H9 (cell line): ENCODE measurements at regions not wholly inside any gene's neighbourhood (a gene's known extent, or its start where the extent isn't known, plus 50 kb on each side); places are given as distances from the start of the nearest gene placed in this dataset.

ENCODE experiments used
- DNase-seq: peaks from one replicate; pipeline ENCODE4 v3.0.0-alpha.2; 2017
- H2AFZ ChIP-seq: one replicate; pipeline ENCODE4 v1.6.1; 2013; ENCODE audit warnings: mild to moderate bottlenecking, low read length, control low read depth, moderate library complexity
- H2AK5ac ChIP-seq: 2 replicates; pipeline ENCODE4 v1.6.1; 2013; ENCODE audit warnings: low read length, control low read depth, mixed read lengths; ENCODE audit not compliant: insufficient read length
- H2BK120ac ChIP-seq: one replicate; pipeline ENCODE4 v1.6.1; 2013; ENCODE audit warnings: low read depth, mild to moderate bottlenecking, low read length, control low read depth, inconsistent platforms; ENCODE audit not compliant: poor library complexity, severe bottlenecking
- H2BK12ac ChIP-seq: 2 replicates; pipeline ENCODE4 v1.6.1; 2013; ENCODE audit warnings: low read length, control low read depth, mixed read lengths, low read depth; ENCODE audit not compliant: insufficient read length
- H2BK15ac ChIP-seq: 2 replicates; pipeline ENCODE4 v1.6.1; 2013; ENCODE audit warnings: low read depth, low read length, control low read depth
- H2BK20ac ChIP-seq: one replicate; pipeline ENCODE4 v1.6.1; 2013; ENCODE audit warnings: low read depth, mild to moderate bottlenecking, low read length, control low read depth, inconsistent platforms; ENCODE audit not compliant: poor library complexity, severe bottlenecking
- H2BK5ac ChIP-seq: 2 replicates; pipeline ENCODE4 v1.6.1; 2013; ENCODE audit warnings: low read length, control low read depth, mixed read lengths; ENCODE audit not compliant: insufficient read length
- H3K14ac ChIP-seq: 2 replicates; pipeline ENCODE4 v1.6.1; 2013; ENCODE audit warnings: low read length, control low read depth; ENCODE audit not compliant: insufficient read depth
- H3K18ac ChIP-seq: 2 replicates; pipeline ENCODE4 v1.6.1; 2013; ENCODE audit warnings: low read depth, mild to moderate bottlenecking, mixed read lengths, low read length, control low read depth; ENCODE audit not compliant: insufficient read length
- H3K23ac ChIP-seq: 2 replicates; pipeline ENCODE4 v1.6.1; 2013; ENCODE audit warnings: low read length, control low read depth, mixed read lengths, low read depth; ENCODE audit not compliant: insufficient read length
- H3K23me2 ChIP-seq: 2 replicates; pipeline ENCODE4 v1.6.1; 2013; ENCODE audit warnings: low read depth, mild to moderate bottlenecking, mixed read lengths, low read length, control low read depth; ENCODE audit not compliant: insufficient read length, poor library complexity, severe bottlenecking
- H3K27ac ChIP-seq: 2 replicates; pipeline ENCODE4 v1.5.1; 2013; ENCODE audit warnings: low read length, control low read depth, mixed read lengths, low read depth; ENCODE audit not compliant: insufficient read length
- H3K27me3 ChIP-seq: 2 replicates; pipeline ENCODE4 v1.6.1; 2013; ENCODE audit warnings: low read length, control low read depth, inconsistent platforms; ENCODE audit not compliant: insufficient read depth
- H3K4ac ChIP-seq: 2 replicates; pipeline ENCODE4 v1.6.1; 2013; ENCODE audit warnings: low read depth, mild to moderate bottlenecking, control low read depth, inconsistent platforms, low read length, moderate library complexity
- H3K4me1 ChIP-seq: 2 replicates; pipeline ENCODE4 v1.6.1; 2013; ENCODE audit warnings: low read length, control low read depth, inconsistent platforms; ENCODE audit not compliant: insufficient read depth
- H3K4me2 ChIP-seq: 2 replicates; pipeline ENCODE4 v1.6.1; 2013; ENCODE audit warnings: low read length, control low read depth, mixed read lengths; ENCODE audit not compliant: insufficient read length, insufficient read depth
- H3K56ac ChIP-seq: 2 replicates; pipeline ENCODE4 v1.6.1; 2013; ENCODE audit warnings: low read depth, mild to moderate bottlenecking, mixed read lengths, low read length, control low read depth; ENCODE audit not compliant: insufficient read length
- H3K79me1 ChIP-seq: 2 replicates; pipeline ENCODE4 v1.6.1; 2013; ENCODE audit warnings: low read depth, mild to moderate bottlenecking, moderate library complexity, low read length, control low read depth, inconsistent platforms; ENCODE audit not compliant: insufficient read depth, poor library complexity, severe bottlenecking
- H3K79me2 ChIP-seq: 2 replicates; pipeline ENCODE4 v1.6.1; 2013; ENCODE audit warnings: low read length, control low read depth, inconsistent platforms; ENCODE audit not compliant: insufficient read depth
- H3K9ac ChIP-seq: 2 replicates; pipeline ENCODE4 v1.6.1; 2013; ENCODE audit warnings: low read length, control low read depth, mixed read lengths; ENCODE audit not compliant: insufficient read length; ENCODE audit errors: extremely low read depth
- H3K9me3 ChIP-seq: one replicate; pipeline ENCODE4 v1.6.1; 2013; ENCODE audit warnings: low read depth, low read length, inconsistent platforms; ENCODE audit not compliant: control insufficient read depth
- H3T11ph ChIP-seq: one replicate; pipeline ENCODE4 v1.6.1; 2013; ENCODE audit warnings: mild to moderate bottlenecking, low read length, control low read depth, inconsistent platforms
- H4K20me1 ChIP-seq: one replicate; pipeline ENCODE4 v1.6.1; 2013; ENCODE audit not compliant: control insufficient read depth, insufficient read length, insufficient read depth
- H4K5ac ChIP-seq: 2 replicates; pipeline ENCODE4 v1.6.1; 2013; ENCODE audit warnings: low read depth, mild to moderate bottlenecking, mixed read lengths, low read length, control low read depth; ENCODE audit not compliant: insufficient read length
- H4K8ac ChIP-seq: replicated peaks from 2 replicates; pipeline ENCODE4 v1.6.1; 2013; ENCODE audit warnings: low read length, control low read depth, mixed read lengths, low read depth; ENCODE audit not compliant: insufficient read length
- H4K91ac ChIP-seq: 2 replicates; pipeline ENCODE4 v1.6.1; 2013; ENCODE audit warnings: low read depth, mild to moderate bottlenecking, moderate library complexity, mixed read lengths, low read length, control low read depth; ENCODE audit not compliant: insufficient read length
- H3K27ac Mint-ChIP-seq, 3 experiments: 2 replicates in 2 of 3; 3 replicates in 1 of 3; pipeline ENCODE4 v1.8.0; 2020 to 2021; ENCODE audit warnings: mixed read lengths in 3 of 3, mild to moderate bottlenecking in 1 of 3, moderate library complexity in 1 of 3
- H3K27me3 Mint-ChIP-seq: 2 replicates; pipeline ENCODE4 v1.8.0; 2021; ENCODE audit warnings: low read depth, mild to moderate bottlenecking, moderate library complexity, mixed read lengths
- H3K36me3 Mint-ChIP-seq, 3 experiments: 2 replicates in 2 of 3; 3 replicates in 1 of 3; pipeline ENCODE4 v1.8.0; 2020 to 2021; ENCODE audit warnings: low read depth in 3 of 3, mixed read lengths in 3 of 3; ENCODE audit not compliant: insufficient read depth in 1 of 3
- H3K4me1 Mint-ChIP-seq, 2 experiments: 2 replicates each; pipeline ENCODE4 v1.8.0; 2020; ENCODE audit warnings: mixed read lengths in 2 of 2
- H3K4me3 Mint-ChIP-seq, 2 experiments: 2 replicates in 1 of 2; 3 replicates in 1 of 2; pipeline ENCODE4 v1.8.0; 2020 to 2021; ENCODE audit warnings: mild to moderate bottlenecking in 2 of 2, mixed read lengths in 2 of 2, moderate library complexity in 1 of 2
- H3K9me3 Mint-ChIP-seq, 2 experiments: 2 replicates in 1 of 2; 3 replicates in 1 of 2; pipeline ENCODE4 v1.8.0; 2020; ENCODE audit warnings: mild to moderate bottlenecking in 2 of 2, mixed read lengths in 2 of 2, moderate library complexity in 1 of 2
- WGBS: extraction: QIAGEN DNeasy Blood & Tissue Kit; methylation state at CpG from one replicate; pipeline ENCODE4 v1.1.7; 2013; ENCODE audit warnings: missing lambda C conversion rate, low lambda C conversion rate, mixed read lengths; ENCODE audit not compliant: insufficient read length; ENCODE audit errors: extremely low coverage; 5-methylcytosine and 5-hydroxymethylcytosine counted together
- TF ChIP-seq, protein P1 (sequence below): fragments of 200-600 bp; sonication (generic); conservative IDR thresholded peaks from 3 replicates; pipeline ENCODE4 v1.8.0; 2021; ENCODE audit warnings: antibody characterized with exemption, mild to moderate bottlenecking

DNA sequence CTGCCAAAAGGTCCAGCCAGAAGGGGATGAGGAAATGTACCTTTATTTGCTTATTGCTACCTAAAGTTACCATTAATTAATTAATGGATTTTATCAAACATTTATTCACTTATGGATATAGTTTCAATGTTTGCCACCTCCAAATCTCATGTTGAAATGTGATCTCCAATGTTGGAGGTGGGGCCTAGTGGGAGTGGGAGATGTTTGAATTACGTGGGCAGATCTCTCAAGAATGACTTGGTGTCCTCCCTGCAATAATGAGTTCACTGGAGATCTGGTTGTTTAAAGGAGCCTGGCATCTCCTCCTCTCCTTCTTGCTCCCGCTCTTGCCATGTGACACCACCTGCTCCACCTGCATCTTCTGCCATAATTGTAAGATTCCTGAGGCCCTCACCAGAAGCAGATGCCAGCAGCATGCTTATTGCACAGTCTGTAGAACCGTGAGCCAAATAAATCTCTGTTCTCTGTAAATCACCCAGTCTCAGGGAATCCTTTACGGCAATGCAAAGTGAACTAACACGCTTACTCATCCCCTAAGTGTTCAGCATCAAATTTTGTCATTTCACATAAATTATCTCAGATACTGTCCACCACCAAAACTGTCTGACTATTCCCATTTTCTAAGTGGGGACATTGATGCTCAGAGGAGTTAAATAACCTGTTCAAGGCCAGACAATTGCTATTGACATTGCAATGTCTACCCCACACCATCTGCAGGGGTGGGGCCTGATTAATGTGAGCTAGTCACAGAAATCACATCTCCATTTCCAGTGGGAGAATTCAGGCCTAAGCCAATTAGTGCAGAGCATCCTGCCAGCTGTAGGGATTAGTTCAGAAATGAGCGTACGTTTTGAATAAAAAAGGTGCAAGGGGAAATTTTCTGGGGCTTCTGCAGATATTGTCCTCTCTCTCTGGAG, 51.6 kb upstream of the SYN3 start:
- Histone ChIP-seq H3K79me2 (no peaks in the 10 kb centered on the region), H3K23ac (no peak overlapping the region), H4K20me1 (no peaks in the 10 kb centered on the region), H3K9me3 (no peaks in the 10 kb centered on the region), H3K79me1 (no peaks in the 10 kb centered on the region), H3K4me2 (no peak overlapping the region), H3K27me3 (no peaks in the 10 kb centered on the region; the same call in 1 of the 2 replicates), H4K5ac (no peak overlapping the region), H3K56ac (no peak overlapping the region), H3T11ph (no peak overlapping the region), H2BK12ac (no peak overlapping the region), H3K18ac (no peak overlapping the region), H3K9ac (no peak overlapping the region), H3K14ac (no peak overlapping the region), H3K23me2 (no peaks in the 10 kb centered on the region), H4K8ac (no peak overlapping the region), H2AFZ (no peak overlapping the region), H2BK5ac (no peak overlapping the region), H2AK5ac (no peak overlapping the region), H3K27ac (no peak overlapping the region), H2BK15ac (no peak overlapping the region), H3K4me1 (no peaks in the 10 kb centered on the region; the same call in 1 of the 2 replicates), H3K4ac (no peak overlapping the region), H4K91ac (no peak overlapping the region), H2BK20ac (no peak overlapping the region), H2BK120ac (no peak overlapping the region)
- no peak overlapping the region for H3K4me3 Mint-ChIP-seq
- no peak for DNase-seq
- H3K9me3 Mint-ChIP-seq = no peaks in the 10 kb centered on the region
- no peaks in the 10 kb centered on the region for H3K36me3 Mint-ChIP-seq
- no CpG with 5 or more reads among the region's 7 CpGs for WGBS
- peaks cover 60% of the 10 kb centered on the region for H3K27me3 Mint-ChIP-seq
- no peak overlapping the region for H3K27ac Mint-ChIP-seq
- H3K4me1 Mint-ChIP-seq = peaks cover 0 to 12% of the 10 kb centered on the region in 2 experiments; a peak in 3 of 4 replicates
- TF ChIP-seq, protein P1, sequence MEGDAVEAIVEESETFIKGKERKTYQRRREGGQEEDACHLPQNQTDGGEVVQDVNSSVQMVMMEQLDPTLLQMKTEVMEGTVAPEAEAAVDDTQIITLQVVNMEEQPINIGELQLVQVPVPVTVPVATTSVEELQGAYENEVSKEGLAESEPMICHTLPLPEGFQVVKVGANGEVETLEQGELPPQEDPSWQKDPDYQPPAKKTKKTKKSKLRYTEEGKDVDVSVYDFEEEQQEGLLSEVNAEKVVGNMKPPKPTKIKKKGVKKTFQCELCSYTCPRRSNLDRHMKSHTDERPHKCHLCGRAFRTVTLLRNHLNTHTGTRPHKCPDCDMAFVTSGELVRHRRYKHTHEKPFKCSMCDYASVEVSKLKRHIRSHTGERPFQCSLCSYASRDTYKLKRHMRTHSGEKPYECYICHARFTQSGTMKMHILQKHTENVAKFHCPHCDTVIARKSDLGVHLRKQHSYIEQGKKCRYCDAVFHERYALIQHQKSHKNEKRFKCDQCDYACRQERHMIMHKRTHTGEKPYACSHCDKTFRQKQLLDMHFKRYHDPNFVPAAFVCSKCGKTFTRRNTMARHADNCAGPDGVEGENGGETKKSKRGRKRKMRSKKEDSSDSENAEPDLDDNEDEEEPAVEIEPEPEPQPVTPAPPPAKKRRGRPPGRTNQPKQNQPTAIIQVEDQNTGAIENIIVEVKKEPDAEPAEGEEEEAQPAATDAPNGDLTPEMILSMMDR = no peak
